HG03565 (cell line): ENCODE measurements at regions not wholly inside any gene's neighbourhood (a gene's known extent, or its start where the extent isn't known, plus 50 kb on each side); places are given as distances from the start of the nearest gene placed in this dataset.

Source experiments
- ATAC-seq: cut with Tn5 transposase; IDR thresholded peaks from one replicate; pipeline ENCODE4 v1.9.1; 2021; ENCODE audit warnings: mild to moderate bottlenecking, moderate library complexity; ENCODE audit not compliant: unreplicated experiment

GRCh38 chr13:105587786-105588185 is 947.7 kb downstream of the EFNB2 start:
- ATAC-seq = no peak

- no peak for ATAC-seq
Measured at GRCh38 chr13:105579821-105580710, 955.4 kb downstream of the EFNB2 start.

GRCh38 chr13:105573136-105573535 is 962.3 kb downstream of the EFNB2 start:
- no peak for ATAC-seq

GRCh38 chr13:105572401-105572800 is 963.1 kb downstream of the EFNB2 start:
- no peak for ATAC-seq

GRCh38 chr13:105569816-105570215 is 965.6 kb downstream of the EFNB2 start:
- no peak for ATAC-seq

GRCh38 chr13:105567951-105568525 is 967.4 kb downstream of the EFNB2 start:
- ATAC-seq = no peak

- ATAC-seq = no peak
Measured at GRCh38 chr13:105565136-105565727, 970.2 kb downstream of the EFNB2 start.

GRCh38 chr13:105552078-105552477 is 983.4 kb downstream of the EFNB2 start:
- ATAC-seq = no peak

- no peak for ATAC-seq
Measured at GRCh38 chr13:105547851-105548250, 987.6 kb downstream of the EFNB2 start.

GRCh38 chr13:105545811-105546210 is 989.7 kb downstream of the EFNB2 start:
- ATAC-seq = no peak

- no peak for ATAC-seq
Measured at GRCh38 chr13:105543742-105544141, 991.7 kb downstream of the EFNB2 start.

- ATAC-seq = no peak
Measured at GRCh38 chr13:105541565-105541964, 993.9 kb downstream of the EFNB2 start.

- no peak for ATAC-seq
Measured at GRCh38 chr13:105538346-105538745, 997.1 kb downstream of the EFNB2 start.

GRCh38 chr13:105537113-105537512 is 998.3 kb downstream of the EFNB2 start:
- no peak for ATAC-seq

GRCh38 chr13:105530468-105530867 is 1005.0 kb downstream of the EFNB2 start:
- no peak for ATAC-seq

GRCh38 chr13:105527127-105527526 is 1008.3 kb downstream of the EFNB2 start:
- ATAC-seq = no peak

GRCh38 chr13:105519771-105520170 is 1015.7 kb downstream of the EFNB2 start:
- no peak for ATAC-seq

- no peak for ATAC-seq
Measured at GRCh38 chr13:105518086-105518485, 1017.4 kb downstream of the EFNB2 start.

- ATAC-seq = no peak
Measured at GRCh38 chr13:105514401-105514800, 1021.1 kb downstream of the EFNB2 start.

GRCh38 chr13:105513448-105513847 is 1022.0 kb downstream of the EFNB2 start:
- no peak for ATAC-seq

GRCh38 chr13:105509981-105510762 is 1025.3 kb downstream of the EFNB2 start:
- no peak for ATAC-seq
